Choroid plexus epithelial cell (primary cell): ENCODE measurements at regions not wholly inside any gene's neighbourhood (a gene's known extent, or its start where the extent isn't known, plus 50 kb on each side); places are given as distances from the start of the nearest gene placed in this dataset.

ENCODE experiments used
- DNase-seq: peaks from one replicate; pipeline ENCODE4 v3.0.0-alpha.2; 2010; ENCODE audit warnings: low read depth
- H3K4me3 ChIP-seq: 2 replicates; pipeline ENCODE4 v1.5.1; 2011; ENCODE audit warnings: low read depth, mild to moderate bottlenecking, control low read depth, low read length, moderate library complexity
- TF ChIP-seq, protein P1 (sequence below): conservative IDR thresholded peaks from 2 replicates; pipeline ENCODE4 v1.5.1; 2011; ENCODE audit warnings: low read depth, mild to moderate bottlenecking, control low read depth, inconsistent platforms, low read length, moderate library complexity

DNA sequence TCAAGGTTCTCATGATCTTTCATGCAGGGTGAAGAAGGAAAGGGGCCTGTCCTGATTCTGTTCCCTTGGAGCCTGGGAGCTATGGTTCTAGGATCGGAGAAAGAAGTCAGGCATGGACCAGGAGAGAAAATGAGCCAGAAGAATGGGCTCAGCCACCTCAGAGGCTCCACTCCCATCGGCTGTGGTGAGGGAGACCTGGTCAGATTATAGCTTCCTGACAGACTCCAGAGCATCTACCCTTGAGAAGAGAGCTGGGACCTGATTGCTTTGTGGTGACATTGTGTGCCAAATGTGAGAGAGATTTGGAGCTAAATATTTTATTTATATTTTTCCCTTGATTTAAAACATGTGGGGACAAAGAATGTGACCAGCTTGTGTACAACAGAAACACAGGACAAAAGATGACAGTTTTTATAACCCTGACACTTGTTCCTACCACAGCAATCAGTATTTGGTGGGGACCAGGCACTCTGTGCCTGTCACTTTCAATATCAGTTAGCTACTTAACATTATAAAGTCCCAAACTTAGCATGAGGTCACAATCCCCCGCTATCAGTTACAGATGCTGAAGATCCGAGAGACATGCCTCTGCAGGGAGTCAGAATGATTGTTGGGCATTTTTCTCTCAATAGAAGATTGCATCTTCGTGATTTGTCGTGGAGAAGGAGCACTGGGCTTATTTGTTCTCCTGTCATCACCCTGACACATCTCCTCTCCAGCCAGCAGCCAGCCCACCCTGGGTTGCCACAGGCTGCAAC is 228.3 kb upstream of the ADAMTS16 start:
- no peak overlapping the region for H3K4me3 ChIP-seq
- TF ChIP-seq, protein P1, sequence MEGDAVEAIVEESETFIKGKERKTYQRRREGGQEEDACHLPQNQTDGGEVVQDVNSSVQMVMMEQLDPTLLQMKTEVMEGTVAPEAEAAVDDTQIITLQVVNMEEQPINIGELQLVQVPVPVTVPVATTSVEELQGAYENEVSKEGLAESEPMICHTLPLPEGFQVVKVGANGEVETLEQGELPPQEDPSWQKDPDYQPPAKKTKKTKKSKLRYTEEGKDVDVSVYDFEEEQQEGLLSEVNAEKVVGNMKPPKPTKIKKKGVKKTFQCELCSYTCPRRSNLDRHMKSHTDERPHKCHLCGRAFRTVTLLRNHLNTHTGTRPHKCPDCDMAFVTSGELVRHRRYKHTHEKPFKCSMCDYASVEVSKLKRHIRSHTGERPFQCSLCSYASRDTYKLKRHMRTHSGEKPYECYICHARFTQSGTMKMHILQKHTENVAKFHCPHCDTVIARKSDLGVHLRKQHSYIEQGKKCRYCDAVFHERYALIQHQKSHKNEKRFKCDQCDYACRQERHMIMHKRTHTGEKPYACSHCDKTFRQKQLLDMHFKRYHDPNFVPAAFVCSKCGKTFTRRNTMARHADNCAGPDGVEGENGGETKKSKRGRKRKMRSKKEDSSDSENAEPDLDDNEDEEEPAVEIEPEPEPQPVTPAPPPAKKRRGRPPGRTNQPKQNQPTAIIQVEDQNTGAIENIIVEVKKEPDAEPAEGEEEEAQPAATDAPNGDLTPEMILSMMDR = no peak
- no peak for DNase-seq

DNA sequence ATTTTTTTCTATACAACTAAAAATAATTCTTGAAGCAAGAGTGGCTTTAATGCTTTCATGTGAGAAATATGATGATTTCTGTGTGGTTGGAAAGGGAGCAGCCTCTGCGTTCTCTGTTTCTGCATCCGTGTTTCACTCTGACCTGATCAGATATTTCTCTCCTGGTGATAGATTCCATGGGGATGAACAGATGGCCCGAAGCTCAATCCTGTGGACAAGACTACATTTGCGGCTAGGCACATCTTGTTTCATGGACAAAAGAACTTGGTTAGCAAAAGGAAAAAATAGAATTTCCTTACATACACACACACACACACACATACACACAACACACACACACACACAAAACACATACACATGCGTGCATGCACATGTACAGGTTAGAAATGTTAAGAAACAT is 218.2 kb upstream of the ADAMTS16 start:
- no peak for DNase-seq
- TF ChIP-seq, protein P1 = no peak
- no peak overlapping the region for H3K4me3 ChIP-seq

DNA sequence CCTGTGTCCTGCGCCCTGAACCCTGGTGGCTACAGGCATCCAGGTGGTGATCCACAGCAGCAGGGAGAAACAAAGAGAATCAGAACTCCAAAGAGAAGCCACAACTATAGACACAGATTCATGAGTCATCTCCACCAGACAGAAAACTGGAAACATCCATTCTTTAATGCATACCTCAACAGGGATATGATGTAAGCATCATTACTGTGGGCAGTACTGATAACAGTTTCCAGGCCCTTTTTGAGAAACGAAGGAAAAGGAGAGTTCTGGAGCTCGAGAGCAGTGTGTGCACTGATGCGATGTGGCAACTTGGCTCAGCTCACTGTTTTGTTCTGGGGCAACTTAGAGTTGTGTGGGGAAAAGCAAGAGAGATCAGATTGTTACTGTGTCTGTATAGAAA is 215.6 kb upstream of the ADAMTS16 start:
- no peak overlapping the region for H3K4me3 ChIP-seq
- DNase-seq = peak; percentile 0
- TF ChIP-seq, protein P1 = no peak

DNA sequence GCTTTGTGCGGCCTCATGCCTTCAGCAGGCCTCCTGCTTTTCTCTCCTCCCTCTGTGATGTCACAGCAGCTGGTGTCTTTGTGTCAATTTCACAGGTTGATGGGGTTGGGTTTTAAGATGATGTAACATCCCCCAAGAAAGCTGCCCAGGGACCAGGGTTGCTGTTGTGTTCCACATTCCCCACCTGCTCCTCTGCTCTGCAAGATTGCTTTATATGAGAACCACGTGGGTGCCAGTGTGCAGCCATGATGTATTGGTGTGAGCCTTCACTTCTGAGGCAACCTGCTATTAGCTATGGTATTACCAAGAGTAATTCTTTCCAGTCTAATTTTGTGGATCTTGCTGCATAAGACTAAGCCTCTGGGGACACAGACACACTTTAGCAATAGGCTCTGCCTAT is 213.0 kb upstream of the ADAMTS16 start:
- no peak for DNase-seq
- TF ChIP-seq, protein P1 = no peak
- H3K4me3 ChIP-seq = no peak overlapping the region

DNA sequence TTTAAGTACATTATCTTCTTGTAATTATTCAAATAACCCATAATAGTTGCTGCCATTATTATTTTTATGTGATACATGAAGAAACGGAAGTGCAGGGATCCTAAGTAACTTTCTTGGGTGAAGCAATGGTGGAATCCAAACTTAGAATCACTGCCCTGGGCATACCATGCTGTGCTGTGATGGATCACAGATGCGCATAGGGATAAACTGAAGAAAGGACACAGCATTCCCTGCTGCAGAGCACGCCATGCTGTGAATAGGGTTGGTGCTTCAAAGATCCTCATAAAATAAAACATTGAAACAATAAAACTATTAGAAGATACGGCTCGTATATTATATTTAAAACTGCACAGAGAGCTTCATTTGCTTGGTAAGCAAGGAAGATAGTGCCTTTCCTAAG is 211.7 kb upstream of the ADAMTS16 start:
- DNase-seq = no peak
- TF ChIP-seq, protein P1 = no peak
- H3K4me3 ChIP-seq = no peak overlapping the region

DNA sequence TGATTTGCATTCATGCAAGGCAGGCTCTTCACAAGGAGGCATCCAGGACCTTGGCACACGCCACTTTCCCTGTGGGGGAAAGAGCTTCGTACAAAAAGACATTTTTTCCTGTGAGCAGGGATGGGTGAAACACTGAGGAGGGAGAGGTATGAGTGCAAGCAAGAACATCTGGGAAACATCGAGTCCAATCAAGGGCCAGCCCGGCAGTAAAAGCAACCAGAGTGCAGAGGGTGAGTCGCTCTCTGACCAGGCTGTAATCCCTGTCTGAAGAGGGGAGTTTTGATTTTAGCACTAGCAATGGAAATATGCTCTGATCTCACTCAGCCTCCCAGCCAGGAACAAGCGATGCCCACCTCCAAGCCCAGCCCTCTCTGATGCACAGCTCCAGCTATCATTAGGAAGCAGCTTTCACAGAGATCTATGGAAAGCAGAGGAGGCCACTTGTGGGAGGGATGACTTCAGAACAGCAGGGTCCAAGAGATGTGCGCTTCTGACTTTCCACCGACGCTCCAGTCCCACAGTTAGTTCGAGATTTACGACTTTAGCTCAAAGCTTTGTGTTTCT is 211.0 kb upstream of the ADAMTS16 start:
- DNase-seq = no peak
- H3K4me3 ChIP-seq = no peak overlapping the region
- TF ChIP-seq, protein P1 = no peak
